RKO (cell line): ENCODE measurements at regions not wholly inside any gene's neighbourhood (a gene's known extent, or its start where the extent isn't known, plus 50 kb on each side); places are given as distances from the start of the nearest gene placed in this dataset.
A peak's percentile ranks its signal among the peaks of the same experiment; 100 is the strongest.
"Not testable (repeated sequence)": the region's sequence is repeated elsewhere in the genome, so short reads cannot be mapped to it uniquely, and the experiment has no call there.

Experiments used
- DNase-seq: peaks from one replicate; pipeline ENCODE4 v3.0.0-alpha.2; 2016; ENCODE audit warnings: low spot score

DNA sequence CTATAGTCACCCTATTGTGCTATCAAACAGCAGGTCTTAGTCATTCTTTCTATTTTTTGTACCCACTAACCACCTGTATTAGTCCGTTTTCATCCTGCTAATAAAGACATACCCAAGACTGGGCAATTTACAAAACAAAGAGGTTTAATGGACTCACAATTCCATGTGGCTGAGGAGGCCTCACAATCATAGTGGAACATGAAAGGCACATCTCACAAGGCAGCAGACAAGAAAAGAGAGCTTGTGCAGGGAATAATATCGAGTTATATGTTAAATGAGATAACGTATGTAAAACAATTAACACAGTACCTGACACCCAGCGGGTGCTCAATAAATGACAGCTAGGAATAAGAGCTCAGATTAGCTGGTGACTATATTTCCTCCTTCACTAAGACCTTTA is 88.1 kb upstream of the WDR44 start:
- no peak for DNase-seq

DNA sequence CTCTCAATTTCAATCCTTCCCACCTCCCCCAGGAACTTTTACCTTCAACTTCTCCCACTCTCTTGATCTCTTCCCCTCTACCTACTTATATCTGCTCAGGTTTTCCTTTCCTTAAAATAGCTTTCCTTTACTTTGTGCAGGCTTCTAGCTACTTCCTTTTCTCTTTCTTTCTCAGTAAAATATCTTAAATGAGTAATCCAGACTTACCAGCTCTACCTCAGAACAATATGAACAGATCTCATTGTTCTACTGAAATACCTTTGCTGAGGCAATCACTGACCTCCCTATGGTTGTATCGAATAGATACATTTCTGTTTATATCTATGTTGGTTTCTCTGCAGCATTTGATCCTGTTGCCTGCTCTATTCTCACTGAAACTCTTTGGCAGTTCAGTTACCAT is 86.7 kb upstream of the WDR44 start:
- DNase-seq: no peak

DNA sequence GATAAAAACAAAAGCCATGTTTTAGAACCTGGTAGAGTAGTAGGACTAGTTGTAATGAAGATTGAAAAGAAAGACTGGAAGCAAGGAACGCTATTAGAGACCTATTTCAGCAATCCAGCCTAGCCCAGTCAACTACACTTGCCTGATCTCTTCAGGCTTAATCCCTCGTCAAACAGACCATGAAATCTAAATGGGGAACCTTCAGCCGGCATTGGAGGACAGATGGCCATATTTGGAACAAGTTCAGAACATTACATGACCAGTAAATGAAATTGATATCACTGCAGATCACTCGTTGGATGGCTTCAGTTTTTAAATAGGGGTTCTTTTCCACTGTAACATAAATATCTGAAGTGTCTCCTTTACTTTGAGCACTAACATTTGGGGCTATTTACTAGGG is 84.8 kb upstream of the WDR44 start:
- no peak for DNase-seq

DNA sequence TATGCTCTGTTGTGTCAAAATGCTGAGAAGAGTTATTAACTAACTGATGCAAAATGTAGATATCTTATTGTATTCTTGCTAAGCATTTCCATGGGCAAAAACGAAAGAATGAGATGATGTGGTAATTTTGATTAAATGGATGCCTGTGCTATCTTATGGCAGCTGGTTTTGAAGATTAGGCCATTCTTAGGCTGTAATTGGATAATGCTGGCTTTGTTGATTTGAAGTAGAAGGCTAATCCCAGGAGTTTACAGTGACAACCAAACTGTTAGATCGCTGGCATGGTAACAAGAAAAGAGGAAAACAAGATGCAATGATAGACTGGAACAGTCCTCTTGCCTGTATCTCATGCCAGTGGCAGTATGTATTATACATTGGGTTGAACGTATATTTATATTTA is 74.1 kb upstream of the WDR44 start:
- no peak for DNase-seq

DNA sequence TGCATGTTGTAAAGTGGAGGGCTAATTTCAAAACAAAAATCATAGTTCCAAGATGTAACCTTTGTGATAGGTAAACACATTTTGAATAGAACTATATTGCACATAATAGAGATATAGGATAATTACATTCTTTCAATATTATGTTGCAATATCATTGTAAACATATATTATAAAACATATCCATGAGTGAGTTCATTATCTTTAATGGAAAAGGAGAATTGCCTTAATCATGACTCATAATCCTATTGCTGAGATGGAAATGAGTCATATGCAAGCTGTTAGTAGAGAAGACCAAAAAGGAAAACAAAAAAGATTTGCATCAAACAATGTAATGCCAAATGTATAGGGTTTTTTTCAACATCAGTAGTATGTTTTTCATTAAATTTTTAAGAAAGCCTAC is 73.7 kb upstream of the WDR44 start:
- peak; percentile 39 for DNase-seq

DNA sequence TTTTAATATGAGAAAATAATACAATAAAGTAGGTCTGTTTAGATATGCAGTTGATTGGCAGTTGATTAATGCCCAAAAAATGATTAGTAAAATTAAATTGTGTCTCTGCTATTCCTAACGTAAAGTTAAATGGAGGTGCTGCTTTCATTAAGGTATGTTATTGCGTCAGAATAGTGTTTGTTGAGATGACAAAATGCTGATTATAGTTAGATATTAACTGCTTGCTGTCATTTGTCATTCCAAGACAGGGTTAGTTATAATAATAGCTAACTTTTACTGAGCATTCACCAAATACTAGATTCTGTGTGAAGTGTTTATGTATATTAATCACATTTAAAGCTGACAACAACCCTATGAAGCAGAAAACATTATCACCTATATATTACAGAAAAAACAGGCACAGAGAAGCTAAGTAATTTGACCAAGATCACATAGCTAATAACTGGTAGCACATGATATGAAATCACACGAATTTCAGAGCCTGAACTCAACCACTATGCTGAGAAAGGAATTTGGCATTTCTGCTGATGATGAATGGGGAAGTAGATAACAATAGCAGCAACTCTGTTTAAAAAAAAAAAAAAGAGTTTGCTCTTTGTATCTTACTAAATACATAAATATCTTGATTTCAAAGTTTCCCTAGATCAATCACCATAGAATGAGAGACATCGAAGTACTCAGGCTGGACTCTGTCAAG is 59.7 kb upstream of the WDR44 start:
- DNase-seq: no peak

- not testable (repeated sequence) for DNase-seq
Observed at GRCh38 chrX:118295818-118296217, 50.1 kb upstream of the WDR44 start.
